H1 (cell line): ENCODE measurements at regions not wholly inside any gene's neighbourhood (a gene's known extent, or its start where the extent isn't known, plus 50 kb on each side); places are given as distances from the start of the nearest gene placed in this dataset.

Experiments
- CTCF ChIA-PET: fragments of 300-600 bp; sonication (Branson Sonifier 250); formaldehyde crosslinking; loops from one replicate; lab custom pipeline; 2021; ENCODE audit not compliant: partially characterized antibody; lab: Charles Lee
- POLR2A ChIA-PET: fragments of 300-600 bp; sonication (Branson Sonifier 250); formaldehyde crosslinking; loops from one replicate; lab custom pipeline; 2021; ENCODE audit warnings: inconsistent platforms; ENCODE audit not compliant: partially characterized antibody; lab: Charles Lee
- DNase-seq, 2 experiments: peaks; one replicate each; pipeline versions ENCODE4 v3.0.0 to v3.0.0-alpha.2; 2010 to 2022; ENCODE audit warnings: low spot score in 2 of 2, low read depth in 1 of 2, mixed read lengths in 1 of 2
- FAIRE-seq: peaks from 2 replicates; lab custom pipeline; 2011; peaks lifted over from hg19 to GRCh38; lab: Jason Lieb, UNC
- H2AFZ ChIP-seq: 2 replicates; pipeline ENCODE4 v1.8.1; 2012; ENCODE audit warnings: low read length, inconsistent platforms
- H2AK5ac ChIP-seq: 2 replicates; pipeline ENCODE4 v1.6.1; 2013; ENCODE audit warnings: low read depth, low read length
- H2BK120ac ChIP-seq: replicated peaks from 2 replicates; pipeline ENCODE3; 2013; ENCODE audit warnings: low read depth, low read length, inconsistent platforms
- H2BK12ac ChIP-seq: 2 replicates; pipeline ENCODE4 v1.6.1; 2013; ENCODE audit warnings: low read depth, low read length
- H2BK15ac ChIP-seq: 2 replicates; pipeline ENCODE4 v1.6.1; 2013; ENCODE audit warnings: low read length
- H2BK20ac ChIP-seq: 2 replicates; pipeline ENCODE4 v1.6.1; 2013; ENCODE audit warnings: low read length
- H2BK5ac ChIP-seq: 2 replicates; pipeline ENCODE4 v1.6.1; 2013; ENCODE audit warnings: low read depth, low read length
- H3K14ac ChIP-seq: 2 replicates; pipeline ENCODE4 v1.6.1; 2013; ENCODE audit warnings: inconsistent platforms; ENCODE audit not compliant: insufficient read length
- H3K18ac ChIP-seq: 2 replicates; pipeline ENCODE4 v1.6.1; 2013; ENCODE audit warnings: low read length; ENCODE audit errors: extremely low read depth
- H3K23ac ChIP-seq: 2 replicates; pipeline ENCODE4 v1.6.1; 2013; ENCODE audit warnings: inconsistent platforms; ENCODE audit not compliant: insufficient read length
- H3K23me2 ChIP-seq: 2 replicates; pipeline ENCODE4 v1.6.1; 2013; ENCODE audit warnings: low read depth, low read length
- H3K27ac ChIP-seq: 2 replicates; pipeline ENCODE4 v1.6.1; 2011; ENCODE audit warnings: low read depth, low read length, inconsistent platforms
- H3K27me3 ChIP-seq, 4 experiments: replicated peaks in 1 of 4; 1 replicate in 1 of 4; 2 replicates in 3 of 4; pipeline versions ENCODE4 v1.6.1 to v1.8.1; 2011 to 2013; ENCODE audit warnings: low read length in 3 of 4, mild to moderate bottlenecking in 3 of 4, inconsistent platforms in 2 of 4, mixed read lengths in 2 of 4, moderate library complexity in 1 of 4; ENCODE audit not compliant: control insufficient read depth in 3 of 4, insufficient read depth in 3 of 4; ENCODE audit errors: extremely low read depth in 1 of 4
- H3K36me3 ChIP-seq, 4 experiments: 2 replicates each; pipeline versions ENCODE4 v1.6.1 to v1.8.1; 2011 to 2013; ENCODE audit warnings: mild to moderate bottlenecking in 4 of 4, low read length in 3 of 4, moderate library complexity in 2 of 4, control low read depth in 1 of 4, inconsistent platforms in 1 of 4; ENCODE audit not compliant: insufficient read depth in 4 of 4, control insufficient read depth in 2 of 4
- H3K4ac ChIP-seq: replicated peaks from 2 replicates; pipeline ENCODE3; 2013; ENCODE audit warnings: low read length, low read depth, mixed read lengths, inconsistent platforms; ENCODE audit not compliant: insufficient read length
- H3K4me1 ChIP-seq, 4 experiments: replicated peaks in 1 of 4; 1 replicate in 1 of 4; 2 replicates in 3 of 4; pipeline versions ENCODE4 v1.6.1 to v1.8.1; 2011 to 2013; ENCODE audit warnings: low read length in 3 of 4, inconsistent platforms in 2 of 4, mixed read lengths in 1 of 4; ENCODE audit not compliant: insufficient read depth in 4 of 4, control insufficient read depth in 3 of 4
- H3K4me2 ChIP-seq, 2 experiments: 2 replicates each; pipeline versions ENCODE4 v1.6.1 to v1.8.1; 2011 to 2013; ENCODE audit warnings: low read depth in 2 of 2, low read length in 2 of 2, control low read depth in 1 of 2, inconsistent platforms in 1 of 2, mild to moderate bottlenecking in 1 of 2; ENCODE audit not compliant: insufficient read depth in 1 of 2
- H3K4me3 ChIP-seq, 4 experiments: fragments of 200-600, 300-600 bp in 1 of 4; sonication (generic), shearing (Covaris generic), sonication (Bioruptor Twin) in 1 of 4; 2 replicates each; pipeline versions ENCODE4 v1.5.1 to v1.8.1; 2011 to 2016; ENCODE audit warnings: low read length in 4 of 4, low read depth in 3 of 4, control low read depth in 2 of 4, inconsistent platforms in 2 of 4, mild to moderate bottlenecking in 2 of 4, mixed read lengths in 1 of 4, moderate library complexity in 1 of 4; ENCODE audit not compliant: insufficient read depth in 2 of 4; ENCODE audit errors: extremely low read depth in 1 of 4
- H3K56ac ChIP-seq: replicated peaks from 2 replicates; pipeline ENCODE3; 2013; ENCODE audit warnings: low read depth, mild to moderate bottlenecking, mixed read lengths, low read length, inconsistent platforms; ENCODE audit not compliant: insufficient read length
- H3K79me1 ChIP-seq: 2 replicates; pipeline ENCODE4 v1.6.1; 2013; ENCODE audit warnings: low read depth, low read length, control low read depth
- H3K79me2 ChIP-seq, 2 experiments: 2 replicates each; pipeline versions ENCODE4 v1.6.1 to v1.8.1; 2012 to 2013; ENCODE audit warnings: low read length in 2 of 2, mild to moderate bottlenecking in 2 of 2, inconsistent platforms in 1 of 2; ENCODE audit not compliant: insufficient read depth in 2 of 2, control insufficient read depth in 1 of 2
- H3K9ac ChIP-seq, 4 experiments: replicated peaks in 1 of 4; 1 replicate in 1 of 4; 2 replicates in 3 of 4; pipeline versions ENCODE4 v1.6.1 to v1.8.1; 2011 to 2013; ENCODE audit warnings: low read depth in 3 of 4, low read length in 3 of 4, control low read depth in 2 of 4, mild to moderate bottlenecking in 2 of 4, moderate library complexity in 2 of 4, inconsistent platforms in 1 of 4; ENCODE audit errors: extremely low read depth in 1 of 4
- H3K9me3 ChIP-seq, 2 experiments: 2 replicates each; pipeline versions ENCODE4 v1.6.1 to v1.8.1; 2012 to 2013; ENCODE audit warnings: mild to moderate bottlenecking in 2 of 2, moderate library complexity in 2 of 2, control low read depth in 1 of 2, inconsistent platforms in 1 of 2, low read depth in 1 of 2, low read length in 1 of 2, mixed read lengths in 1 of 2; ENCODE audit not compliant: insufficient read depth in 2 of 2
- H4K20me1 ChIP-seq, 2 experiments: replicated peaks in 1 of 2; 2 replicates each; pipeline versions ENCODE3 to v1.8.1; 2011 to 2013; ENCODE audit warnings: inconsistent platforms in 2 of 2, low read length in 2 of 2, mild to moderate bottlenecking in 1 of 2; ENCODE audit not compliant: insufficient read depth in 2 of 2, control insufficient read depth in 1 of 2
- H4K5ac ChIP-seq: 2 replicates; pipeline ENCODE4 v1.6.1; 2013; ENCODE audit warnings: low read length, low read depth, mixed read lengths, inconsistent platforms; ENCODE audit not compliant: insufficient read length
- H4K8ac ChIP-seq: 2 replicates; pipeline ENCODE4 v1.8.0; 2013; ENCODE audit warnings: mild to moderate bottlenecking, moderate library complexity, low read length, inconsistent platforms; ENCODE audit not compliant: insufficient read depth; ENCODE audit errors: extremely low read depth
- H4K91ac ChIP-seq: replicated peaks from 2 replicates; pipeline ENCODE3; 2013; ENCODE audit warnings: low read length, mixed read lengths, inconsistent platforms; ENCODE audit not compliant: insufficient read length
- BACH1 ChIP-seq: IDR thresholded peaks from 2 replicates; pipeline ENCODE4 v1.6.1; 2012; ENCODE audit warnings: low read length, improper control_type of control experiment
- CHD2 ChIP-seq: IDR thresholded peaks from 2 replicates; pipeline ENCODE4 v1.6.1; 2012; ENCODE audit warnings: low read length, improper control_type of control experiment
- E2F6 ChIP-seq: IDR thresholded peaks from 2 replicates; pipeline ENCODE4 v1.6.1; 2012; ENCODE audit warnings: inconsistent platforms
- EZH2 ChIP-seq: fragments of 200-600 bp; sonication (generic); IDR thresholded peaks from 2 replicates; pipeline ENCODE4 v1.7.1; 2012; ENCODE audit warnings: low read depth, mild to moderate bottlenecking, moderate library complexity, low read length, inconsistent platforms; ENCODE audit not compliant: severe bottlenecking
- GTF2F1 ChIP-seq: IDR thresholded peaks from 2 replicates; pipeline ENCODE4 v1.6.1; 2012; ENCODE audit warnings: low read depth, low read length, improper control_type of control experiment, borderline replicate concordance
- MAFK ChIP-seq: IDR thresholded peaks from 2 replicates; pipeline ENCODE4 v1.6.1; 2012; ENCODE audit warnings: low read depth, mild to moderate bottlenecking, improper control_type of control experiment, low read length
- RAD21 ChIP-seq, 2 experiments: IDR thresholded peaks in 1 of 2; conservative IDR thresholded peaks in 1 of 2; 2 replicates each; pipeline ENCODE4 v1.6.1; 2011; ENCODE audit warnings: low read depth in 2 of 2, low read length in 2 of 2, improper control_type of control experiment in 1 of 2, inconsistent platforms in 1 of 2, mild to moderate bottlenecking in 1 of 2, moderate library complexity in 1 of 2
- RFX5 ChIP-seq: IDR thresholded peaks from 2 replicates; pipeline ENCODE4 v1.6.1; 2011; ENCODE audit warnings: low read depth, low read length, improper control_type of control experiment, borderline replicate concordance
- RNF2 ChIP-seq: fragments of 200-900, 300-1000 bp; sonication (generic); IDR thresholded peaks from 2 replicates; pipeline ENCODE4 v1.7.1; 2016; ENCODE audit warnings: borderline replicate concordance, low read depth, mild to moderate bottlenecking, antibody characterized with exemption, low read length; ENCODE audit not compliant: poor library complexity, severe bottlenecking; ENCODE audit errors: missing control alignments
- SIRT6 ChIP-seq: IDR thresholded peaks from one replicate; pipeline ENCODE4 v1.7.1; 2012; ENCODE audit warnings: low read length, inconsistent platforms
- SIX5 ChIP-seq: IDR thresholded peaks from 2 replicates; pipeline ENCODE4 v1.6.1; 2011; ENCODE audit warnings: mild to moderate bottlenecking, low read depth, low read length
- SUZ12 ChIP-seq: fragments of 200-600 bp; sonication (generic); IDR thresholded peaks from 2 replicates; pipeline ENCODE4 v1.6.1; 2012; ENCODE audit warnings: mild to moderate bottlenecking, inconsistent platforms, low read length, moderate library complexity, mixed read lengths
- WGBS, 2 experiments: shearing (Covaris generic) in 1 of 2; methylation state at CpG; one replicate each; pipeline versions ENCODE4 v1.1.6 to v1.1.7; 2013 to 2015; ENCODE audit warnings: low lambda C conversion rate in 2 of 2, mixed read lengths in 2 of 2, inconsistent platforms in 1 of 2, low coverage in 1 of 2, missing lambda C conversion rate in 1 of 2; ENCODE audit not compliant: insufficient replicate concordance in 2 of 2, insufficient coverage in 1 of 2, insufficient read length in 1 of 2; ENCODE audit errors: extremely low coverage in 1 of 2, missing lambda C conversion rate in 1 of 2; 5-methylcytosine and 5-hydroxymethylcytosine counted together

- H3K79me1 ChIP-seq = no peaks in the 10 kb centered on the region
- H3K9me3 ChIP-seq = no peaks in the 10 kb centered on the region
- H2BK5ac ChIP-seq = no peak overlapping the region
- H4K8ac ChIP-seq = no peak overlapping the region
- H3K27ac ChIP-seq = no peak overlapping the region
- H3K18ac ChIP-seq = no peak overlapping the region
- H3K56ac ChIP-seq = no peak overlapping the region
- H3K4me2 ChIP-seq = no peak overlapping the region
- DNase-seq (no peak), FAIRE-seq (no peak)
- H3K23ac ChIP-seq = no peak overlapping the region
- ChIA-PET CTCF (interaction anchor here (0.6 to 1.5 kb wide), 3 partner anchors 8 to 393 kb away, joined by 3 to 7 read pairs (median 3); no protein-coding TSS in a partner anchor), POLR2A (no interaction called here)
- H3K23me2 ChIP-seq = no peaks in the 10 kb centered on the region; the same call in 1 of the 2 replicates
- no peak overlapping the region for H3K4ac ChIP-seq
- no peak overlapping the region for H2BK20ac ChIP-seq
- WGBS, 2 experiments = 86% methylated on average over 6 of the region's 6 CpGs; no CpG with 5 or more reads in 1 of the 2 experiments
- peak overlapping the region; percentile 14; the same call in 1 of the 2 replicates for H2AFZ ChIP-seq
- no peak overlapping the region for H2BK15ac ChIP-seq
- H2BK12ac ChIP-seq = no peak overlapping the region
- H4K5ac ChIP-seq = no peak overlapping the region
- no peak overlapping the region for H2AK5ac ChIP-seq
- no peak overlapping the region for H3K14ac ChIP-seq
- H3K4me1 ChIP-seq = peaks cover 2 to 14% (median 8%) of the 10 kb centered on the region in 4 experiments; a peak in 4 of 7 replicates
- no peaks in the 10 kb centered on the region for H4K20me1 ChIP-seq
- no peak overlapping the region for H4K91ac ChIP-seq
- no peak overlapping the region for H3K4me3 ChIP-seq
- TF ChIP-seq CHD2 (no peak), RFX5 (no peak), SIX5 (no peak), MAFK (no peak), GTF2F1 (no peak), SIRT6 (no peak), RAD21 (IDR thresholded peaks at IDR 0.05 in 1 of 2, conservative IDR thresholded peaks at IDR 0.05 in 1 of 2; ENCODE audit: low read depth in 2 of 2, low read length in 2 of 2) (no peak), E2F6 (no peak), SUZ12 (no peak), EZH2 (no peak), BACH1 (no peak), RNF2 (no peak)
- H3K9ac ChIP-seq = no peak overlapping the region
- H3K79me2 ChIP-seq = no peaks in the 10 kb centered on the region
- H3K36me3 ChIP-seq = no peaks in the 10 kb centered on the region
- no peak overlapping the region for H2BK120ac ChIP-seq
- H3K27me3 ChIP-seq = no peaks in the 10 kb centered on the region
These were observed 63.4 kb upstream of the ZEB2 start for GRCh38 chr2:144583381-144583729.
